ENCODE measurements at regions not wholly inside any gene's neighbourhood (a gene's known extent, or its start where the extent isn't known, plus 50 kb on each side); places are given as distances from the start of the nearest gene placed in this dataset.

GRCh38 chr7:148472406-148472805, 118.2 kb upstream of the C7orf33 start:
- TF ChIP-seq CTCF (IDR thresholded peaks at IDR 0.05; ENCODE audit: insufficient read depth, low read depth, low read length) = no peak
- no peak for DNase-seq (ENCODE audit: low read depth)
- no peak overlapping the region for H3K4me3 ChIP-seq (ENCODE audit: low read depth, low read length)

- no peak overlapping the region for H3K4me3 ChIP-seq (ENCODE audit: low read depth, low read length)
- no peak for TF ChIP-seq CTCF (IDR thresholded peaks at IDR 0.05; ENCODE audit: insufficient read depth, low read depth, low read length)
- no peak for DNase-seq (ENCODE audit: low read depth)
Measured at GRCh38 chr7:148473703-148474480, 116.7 kb upstream of the C7orf33 start.

- H3K4me3 ChIP-seq (ENCODE audit: low read depth, low read length) = no peak overlapping the region
- no peak for DNase-seq (ENCODE audit: low read depth)
- no peak for TF ChIP-seq CTCF (IDR thresholded peaks at IDR 0.05; ENCODE audit: insufficient read depth, low read depth, low read length)
Measured at GRCh38 chr7:148474481-148475025, 116.0 kb upstream of the C7orf33 start.

GRCh38 chr7:148478551-148478950, 112.0 kb upstream of the C7orf33 start:
- TF ChIP-seq CTCF (IDR thresholded peaks at IDR 0.05; ENCODE audit: insufficient read depth, low read depth, low read length) = no peak
- H3K4me3 ChIP-seq (ENCODE audit: low read depth, low read length) = no peak overlapping the region
- DNase-seq (ENCODE audit: low read depth) = no peak

GRCh38 chr7:148480479-148481146, 110.0 kb upstream of the C7orf33 start:
- no peak for DNase-seq (ENCODE audit: low read depth)
- H3K4me3 ChIP-seq (ENCODE audit: low read depth, low read length) = no peak overlapping the region
- no peak for TF ChIP-seq CTCF (IDR thresholded peaks at IDR 0.05; ENCODE audit: insufficient read depth, low read depth, low read length)

- no peak for DNase-seq (ENCODE audit: low read depth)
- no peak for TF ChIP-seq CTCF (IDR thresholded peaks at IDR 0.05; ENCODE audit: insufficient read depth, low read depth, low read length)
- H3K4me3 ChIP-seq (ENCODE audit: low read depth, low read length) = no peak overlapping the region
Measured at GRCh38 chr7:148481147-148481526, 109.4 kb upstream of the C7orf33 start.
